ENCODE measurements at regions not wholly inside any gene's neighbourhood (a gene's known extent, or its start where the extent isn't known, plus 50 kb on each side); places are given as distances from the start of the nearest gene placed in this dataset.

- TF ChIP-seq NFIC (IDR thresholded peaks at IDR 0.05) (no peak), CEBPB (IDR thresholded peaks at IDR 0.05) (no peak), YY1 (IDR thresholded peaks at IDR 0.05; ENCODE audit: low read depth) (no peak), TEAD4 (IDR thresholded peaks at IDR 0.05) (no peak), RAD21 (IDR thresholded peaks at IDR 0.05; ENCODE audit: low read depth) (no peak), TAF1 (IDR thresholded peaks at IDR 0.05; ENCODE audit: low read depth) (no peak), EP300 (IDR thresholded peaks at IDR 0.05; ENCODE audit: borderline replicate concordance) (no peak), CREB1 (IDR thresholded peaks at IDR 0.05; ENCODE audit: low read depth) (no peak), FOXM1 (IDR thresholded peaks at IDR 0.05; ENCODE audit: borderline replicate concordance, low read depth) (no peak)
- TF ChIP-seq, protein P1, sequence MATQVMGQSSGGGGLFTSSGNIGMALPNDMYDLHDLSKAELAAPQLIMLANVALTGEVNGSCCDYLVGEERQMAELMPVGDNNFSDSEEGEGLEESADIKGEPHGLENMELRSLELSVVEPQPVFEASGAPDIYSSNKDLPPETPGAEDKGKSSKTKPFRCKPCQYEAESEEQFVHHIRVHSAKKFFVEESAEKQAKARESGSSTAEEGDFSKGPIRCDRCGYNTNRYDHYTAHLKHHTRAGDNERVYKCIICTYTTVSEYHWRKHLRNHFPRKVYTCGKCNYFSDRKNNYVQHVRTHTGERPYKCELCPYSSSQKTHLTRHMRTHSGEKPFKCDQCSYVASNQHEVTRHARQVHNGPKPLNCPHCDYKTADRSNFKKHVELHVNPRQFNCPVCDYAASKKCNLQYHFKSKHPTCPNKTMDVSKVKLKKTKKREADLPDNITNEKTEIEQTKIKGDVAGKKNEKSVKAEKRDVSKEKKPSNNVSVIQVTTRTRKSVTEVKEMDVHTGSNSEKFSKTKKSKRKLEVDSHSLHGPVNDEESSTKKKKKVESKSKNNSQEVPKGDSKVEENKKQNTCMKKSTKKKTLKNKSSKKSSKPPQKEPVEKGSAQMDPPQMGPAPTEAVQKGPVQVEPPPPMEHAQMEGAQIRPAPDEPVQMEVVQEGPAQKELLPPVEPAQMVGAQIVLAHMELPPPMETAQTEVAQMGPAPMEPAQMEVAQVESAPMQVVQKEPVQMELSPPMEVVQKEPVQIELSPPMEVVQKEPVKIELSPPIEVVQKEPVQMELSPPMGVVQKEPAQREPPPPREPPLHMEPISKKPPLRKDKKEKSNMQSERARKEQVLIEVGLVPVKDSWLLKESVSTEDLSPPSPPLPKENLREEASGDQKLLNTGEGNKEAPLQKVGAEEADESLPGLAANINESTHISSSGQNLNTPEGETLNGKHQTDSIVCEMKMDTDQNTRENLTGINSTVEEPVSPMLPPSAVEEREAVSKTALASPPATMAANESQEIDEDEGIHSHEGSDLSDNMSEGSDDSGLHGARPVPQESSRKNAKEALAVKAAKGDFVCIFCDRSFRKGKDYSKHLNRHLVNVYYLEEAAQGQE (IDR thresholded peaks at IDR 0.05; ENCODE audit: low read depth), result no peak
- TF ChIP-seq, protein P2, sequence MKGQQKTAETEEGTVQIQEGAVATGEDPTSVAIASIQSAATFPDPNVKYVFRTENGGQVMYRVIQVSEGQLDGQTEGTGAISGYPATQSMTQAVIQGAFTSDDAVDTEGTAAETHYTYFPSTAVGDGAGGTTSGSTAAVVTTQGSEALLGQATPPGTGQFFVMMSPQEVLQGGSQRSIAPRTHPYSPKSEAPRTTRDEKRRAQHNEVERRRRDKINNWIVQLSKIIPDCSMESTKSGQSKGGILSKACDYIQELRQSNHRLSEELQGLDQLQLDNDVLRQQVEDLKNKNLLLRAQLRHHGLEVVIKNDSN (IDR thresholded peaks at IDR 0.05), result no peak
- TF ChIP-seq, protein P3, sequence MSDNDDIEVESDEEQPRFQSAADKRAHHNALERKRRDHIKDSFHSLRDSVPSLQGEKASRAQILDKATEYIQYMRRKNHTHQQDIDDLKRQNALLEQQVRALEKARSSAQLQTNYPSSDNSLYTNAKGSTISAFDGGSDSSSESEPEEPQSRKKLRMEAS (IDR thresholded peaks at IDR 0.05), result no peak
Observed at GRCh38 chr17:33487187-33487879, 194.2 kb upstream of the ASIC2 start.

GRCh38 chr17:33491871-33492481, 198.9 kb upstream of the ASIC2 start:
- TF ChIP-seq ZBTB7A (IDR thresholded peaks at IDR 0.05; ENCODE audit: low read depth) (no peak), YY1 (IDR thresholded peaks at IDR 0.05; ENCODE audit: low read depth) (no peak), CREB1 (IDR thresholded peaks at IDR 0.05; ENCODE audit: low read depth) (no peak), TEAD4 (IDR thresholded peaks at IDR 0.05) (no peak), TCF12 (IDR thresholded peaks at IDR 0.05; ENCODE audit: low read depth) (no peak), EGR1 (IDR thresholded peaks at IDR 0.05) (no peak), NFIC (IDR thresholded peaks at IDR 0.05) (no peak), CEBPB (IDR thresholded peaks at IDR 0.05) (no peak), FOXM1 (IDR thresholded peaks at IDR 0.05; ENCODE audit: borderline replicate concordance, low read depth) (no peak), TAF1 (IDR thresholded peaks at IDR 0.05; ENCODE audit: low read depth) (no peak)
- TF ChIP-seq, protein P1 (IDR thresholded peaks at IDR 0.05; ENCODE audit: low read depth), result no peak
- TF ChIP-seq, protein P2 (IDR thresholded peaks at IDR 0.05), result no peak
- TF ChIP-seq, protein P3 (IDR thresholded peaks at IDR 0.05), result no peak

- TF ChIP-seq RAD21 (IDR thresholded peaks at IDR 0.05; ENCODE audit: low read depth) (no peak), TEAD4 (IDR thresholded peaks at IDR 0.05) (no peak), CEBPB (IDR thresholded peaks at IDR 0.05) (no peak), YY1 (IDR thresholded peaks at IDR 0.05; ENCODE audit: low read depth) (no peak), NFIC (IDR thresholded peaks at IDR 0.05) (no peak), TCF12 (IDR thresholded peaks at IDR 0.05; ENCODE audit: low read depth) (no peak), EP300 (IDR thresholded peaks at IDR 0.05; ENCODE audit: borderline replicate concordance) (no peak), FOXM1 (IDR thresholded peaks at IDR 0.05; ENCODE audit: borderline replicate concordance, low read depth) (no peak), CREB1 (IDR thresholded peaks at IDR 0.05; ENCODE audit: low read depth) (no peak), TAF1 (IDR thresholded peaks at IDR 0.05; ENCODE audit: low read depth) (no peak), EGR1 (IDR thresholded peaks at IDR 0.05) (no peak), ZBTB7A (IDR thresholded peaks at IDR 0.05; ENCODE audit: low read depth) (no peak)
- TF ChIP-seq, protein P1 (IDR thresholded peaks at IDR 0.05; ENCODE audit: low read depth), result no peak
- TF ChIP-seq, protein P2 (IDR thresholded peaks at IDR 0.05), result no peak
- TF ChIP-seq, protein P3 (IDR thresholded peaks at IDR 0.05), result no peak
Observed at GRCh38 chr17:33492731-33493265, 199.7 kb upstream of the ASIC2 start.

Data from Ishikawa (cell line).